Skin of body (tissue), 1 donor: ENCODE measurements at regions not wholly inside any gene's neighbourhood (a gene's known extent, or its start where the extent isn't known, plus 50 kb on each side); places are given as distances from the start of the nearest gene placed in this dataset.

Experiments used
- DNase-seq: peaks from one replicate; lab custom pipeline; 2025; lab: John Stamatoyannopoulos, UW

- no peak for DNase-seq
These were observed 159.5 kb downstream of the GPAM start for GRCh38 chr10:112024079-112024478.

GRCh38 chr10:112025228-112025627 lies 158.3 kb downstream of the GPAM start:
- no peak for DNase-seq

- no peak for DNase-seq
These were observed 157.1 kb downstream of the GPAM start for GRCh38 chr10:112026438-112026837.

- DNase-seq: no peak
These were observed 155.8 kb downstream of the GPAM start for GRCh38 chr10:112027731-112028280.

DNA sequence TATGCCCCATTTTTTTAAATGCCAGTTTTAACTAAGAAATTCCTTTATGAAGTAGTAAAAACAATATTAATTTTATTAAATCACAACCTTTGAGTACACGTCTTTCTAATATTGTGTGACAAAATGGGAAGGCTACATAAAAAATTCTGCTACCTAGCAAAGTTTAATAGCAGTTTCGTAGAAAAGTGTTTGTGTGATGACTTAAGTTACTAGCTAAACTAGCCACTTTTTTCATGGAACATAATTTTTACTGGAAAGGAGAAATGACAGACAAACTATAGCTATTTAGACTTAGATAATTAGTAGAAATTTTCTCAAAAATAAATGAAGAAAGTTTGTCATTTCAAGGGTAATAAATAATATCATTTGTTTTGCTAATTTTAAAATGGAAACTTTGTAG lies 153.1 kb downstream of the GPAM start:
- DNase-seq: no peak

DNA sequence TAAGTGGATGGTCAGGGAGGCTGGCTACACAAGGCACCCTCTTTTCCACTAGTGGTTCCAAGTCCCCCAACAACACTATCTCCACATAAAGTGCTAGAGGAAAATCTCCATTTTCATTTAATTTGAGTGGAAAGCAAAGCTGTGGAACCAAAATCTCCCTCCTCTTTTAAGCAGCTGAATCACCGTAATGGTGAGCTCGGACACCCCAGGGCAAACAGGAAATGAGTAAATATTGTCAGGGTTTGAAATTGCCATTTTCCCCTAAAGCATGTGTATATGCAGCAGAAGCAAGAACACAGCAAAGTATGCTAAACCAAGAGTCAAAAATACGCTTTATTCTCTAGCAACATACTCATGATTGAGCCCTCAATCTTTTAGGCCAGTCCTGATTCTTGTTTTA lies 143.7 kb downstream of the GPAM start:
- no peak for DNase-seq

- no peak for DNase-seq
These were observed 142.9 kb downstream of the GPAM start for GRCh38 chr10:112040696-112041095.

- DNase-seq: peak; percentile 87
These were observed 137.6 kb downstream of the GPAM start for GRCh38 chr10:112045938-112046337.

DNA sequence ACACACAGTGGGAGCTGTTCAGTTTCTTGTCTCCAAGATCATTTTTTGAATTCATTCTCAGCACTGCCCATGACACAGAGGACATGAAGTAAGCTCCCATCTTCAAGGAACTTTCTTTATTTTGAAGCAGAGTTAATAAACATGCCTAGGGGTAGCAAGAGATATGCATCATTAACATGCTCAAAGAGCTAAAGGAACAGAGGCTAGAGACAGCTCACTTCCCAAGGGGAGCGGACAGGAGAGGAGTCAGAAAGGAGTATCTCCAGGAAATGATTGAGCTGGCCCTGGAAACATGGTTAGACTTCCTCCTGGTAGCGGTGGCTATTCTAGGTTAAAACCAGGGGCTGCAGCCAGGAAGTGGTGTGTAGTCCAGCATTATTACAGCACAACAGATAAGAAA lies 135.9 kb downstream of the GPAM start:
- DNase-seq: no peak

DNA sequence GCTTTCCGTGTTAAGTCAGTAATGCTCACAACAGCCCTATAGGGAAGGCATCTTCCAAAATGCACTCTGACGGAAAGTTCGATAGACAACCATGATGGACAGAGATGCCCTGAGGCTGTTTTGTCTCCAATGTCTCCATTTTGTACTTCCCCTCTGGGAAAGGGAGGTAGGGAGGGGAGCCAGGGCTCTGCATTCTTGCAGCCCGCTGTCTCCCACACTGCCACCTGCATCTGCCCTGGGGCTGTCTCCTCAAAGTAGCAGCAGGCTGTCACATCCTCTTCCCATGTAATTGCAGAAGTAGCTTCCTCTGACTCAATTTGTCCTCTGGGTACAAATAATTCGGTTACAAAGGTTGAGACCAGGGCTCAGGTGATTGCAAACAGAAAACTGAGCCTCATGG lies 131.4 kb downstream of the GPAM start:
- DNase-seq: no peak

- no peak for DNase-seq
These were observed 129.7 kb downstream of the GPAM start for GRCh38 chr10:112053895-112054294.

GRCh38 chr10:112054516-112054915 lies 129.0 kb downstream of the GPAM start:
- DNase-seq: no peak

GRCh38 chr10:112057072-112057471 lies 126.5 kb downstream of the GPAM start:
- DNase-seq: no peak

DNA sequence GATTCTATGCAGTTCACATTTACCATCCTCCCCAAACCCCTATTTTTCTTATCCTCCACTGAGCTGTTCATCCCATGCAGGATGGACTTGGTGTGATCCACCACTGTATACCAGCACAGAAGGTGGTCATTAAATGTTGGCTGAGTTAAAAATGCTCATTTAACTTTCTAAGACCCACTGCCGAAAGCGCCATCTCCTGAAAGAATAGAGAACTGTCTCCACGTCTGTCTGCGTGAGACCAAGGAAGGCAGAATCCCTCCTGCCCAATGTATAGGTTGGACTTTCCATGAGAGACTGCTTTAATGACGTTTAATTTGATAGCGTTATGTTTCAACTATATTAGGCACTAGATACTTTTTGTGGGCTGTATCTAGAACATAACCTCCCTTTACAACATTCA lies 124.3 kb downstream of the GPAM start:
- DNase-seq: no peak

DNA sequence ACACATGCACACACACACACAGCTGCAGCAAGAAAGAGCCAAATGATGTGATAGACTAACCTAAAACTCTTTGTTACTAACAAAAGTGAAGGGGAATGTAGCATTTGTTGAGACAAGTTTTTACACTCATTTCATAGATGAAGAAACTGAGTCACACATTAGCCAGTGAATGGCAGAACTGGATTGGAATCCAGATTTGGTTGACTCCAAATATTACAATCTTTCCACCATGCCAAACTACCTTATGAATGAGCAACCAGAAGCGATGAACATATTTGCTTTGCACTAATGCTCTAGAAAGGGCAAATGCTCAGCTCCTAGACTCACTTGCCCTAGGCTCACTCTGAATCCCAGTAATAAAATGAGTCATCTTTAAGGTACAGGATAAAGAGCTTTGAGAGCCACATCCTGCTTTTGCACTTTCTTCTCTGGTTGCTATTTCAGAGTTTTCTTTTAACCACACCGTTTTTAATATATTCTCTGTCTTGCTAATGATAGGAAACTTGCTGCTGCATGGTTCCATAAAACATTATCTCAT lies 111.9 kb downstream of the GPAM start:
- DNase-seq: no peak

- DNase-seq: no peak
These were observed 105.6 kb downstream of the GPAM start for GRCh38 chr10:112078003-112078402.

DNA sequence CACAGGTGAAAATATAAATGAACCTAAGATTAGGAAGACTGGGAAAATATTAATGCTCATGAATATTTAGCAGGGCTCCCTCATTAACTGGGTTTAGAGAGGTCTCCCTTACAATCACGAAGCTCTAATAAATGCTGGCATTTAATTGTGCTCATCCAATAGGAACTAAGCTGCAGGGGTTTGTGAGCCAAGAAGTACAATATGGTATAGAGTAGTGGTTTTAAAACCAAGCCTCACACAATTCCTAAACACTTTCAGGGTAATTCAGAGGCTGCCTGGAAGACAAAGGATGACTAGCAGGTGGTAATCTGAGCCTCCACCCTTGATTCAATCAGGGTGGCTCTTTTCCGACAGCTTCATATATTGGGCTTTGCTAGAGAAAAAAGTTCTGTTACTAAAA lies 103.3 kb downstream of the GPAM start:
- no peak for DNase-seq

GRCh38 chr10:112082120-112082519 lies 101.4 kb downstream of the GPAM start:
- DNase-seq: peak; percentile 58

DNA sequence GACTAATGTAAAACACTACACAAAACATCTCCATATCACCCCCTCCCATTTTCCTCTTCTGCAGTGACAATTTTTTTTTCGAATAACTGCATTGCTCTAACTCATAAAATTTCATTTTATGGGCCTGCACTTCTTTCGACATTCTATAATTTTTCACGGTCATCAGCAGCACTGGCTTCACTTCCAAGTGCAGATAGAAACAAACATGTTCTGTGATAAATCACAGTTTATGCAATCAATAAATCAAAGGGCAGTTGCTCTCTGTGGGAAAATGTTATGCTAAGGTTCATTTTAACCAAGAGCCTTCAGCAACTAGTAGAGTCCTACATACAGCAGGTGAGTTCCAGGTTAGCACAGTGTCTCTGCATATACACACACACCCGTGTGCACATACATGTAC lies 100.1 kb downstream of the GPAM start:
- DNase-seq: no peak

DNA sequence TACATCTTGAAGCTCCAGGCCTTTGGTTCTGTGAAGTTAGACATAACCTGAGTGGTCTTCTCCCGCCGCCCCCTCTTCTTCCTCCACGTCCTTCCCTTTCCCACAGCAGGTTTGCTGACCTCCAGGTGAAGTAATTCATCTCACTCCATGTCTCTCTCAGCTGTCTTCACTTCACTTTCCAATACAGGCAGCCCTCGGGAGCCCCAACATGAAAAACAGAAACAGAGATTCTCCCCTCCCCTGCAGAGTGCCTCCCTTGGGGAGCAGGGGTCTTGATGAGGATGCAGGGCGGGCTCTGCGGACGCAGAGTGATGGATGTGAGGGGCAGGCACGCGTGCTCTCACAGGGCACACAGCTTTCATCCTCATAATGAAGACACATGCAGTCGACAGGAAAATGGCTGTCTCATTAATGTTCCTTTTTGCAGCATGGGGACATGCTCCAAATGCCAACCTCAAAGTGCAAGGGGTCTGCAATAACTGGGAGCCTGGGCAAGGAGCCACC lies 95.6 kb downstream of the GPAM start:
- DNase-seq: no peak

GRCh38 chr10:112091703-112092102 lies 91.9 kb downstream of the GPAM start:
- no peak for DNase-seq

DNA sequence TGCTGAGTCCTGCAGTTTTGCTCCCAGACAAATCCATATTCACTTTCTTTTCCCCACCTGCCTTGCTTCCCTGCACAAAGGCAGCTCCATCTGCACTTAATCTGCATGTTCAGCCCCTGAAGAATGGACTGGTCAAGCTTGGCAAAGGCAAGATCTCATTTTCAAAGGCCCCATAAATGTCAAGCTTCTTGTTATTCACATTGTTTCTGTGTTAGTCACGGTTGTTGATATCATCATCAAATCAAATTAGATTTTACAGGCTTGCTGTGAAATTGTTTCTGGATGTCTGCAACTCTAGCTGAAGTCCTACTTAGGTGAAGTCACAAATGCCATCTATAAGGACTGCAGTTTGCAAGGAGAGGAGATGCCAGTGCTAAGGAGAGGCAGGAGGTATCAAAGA lies 91.0 kb downstream of the GPAM start:
- no peak for DNase-seq

DNA sequence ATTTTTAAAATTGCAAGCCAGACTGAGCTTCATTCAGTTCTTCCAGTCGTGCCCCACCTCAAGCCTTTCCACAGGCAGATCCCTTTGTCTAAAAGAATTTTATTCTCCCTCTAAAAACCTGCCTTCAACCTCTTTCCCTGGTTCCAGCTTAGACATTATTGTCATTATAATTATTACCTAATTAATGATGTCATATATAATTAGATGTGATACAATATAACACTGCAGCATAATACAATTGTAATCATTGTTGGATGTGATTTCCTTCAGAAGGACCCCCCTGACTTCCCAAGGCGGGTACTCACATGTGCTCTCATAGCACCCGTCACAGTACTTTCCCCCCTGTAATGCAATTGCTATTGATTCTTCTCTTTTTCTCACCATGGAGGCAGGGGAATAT lies 88.6 kb downstream of the GPAM start:
- DNase-seq: no peak

DNA sequence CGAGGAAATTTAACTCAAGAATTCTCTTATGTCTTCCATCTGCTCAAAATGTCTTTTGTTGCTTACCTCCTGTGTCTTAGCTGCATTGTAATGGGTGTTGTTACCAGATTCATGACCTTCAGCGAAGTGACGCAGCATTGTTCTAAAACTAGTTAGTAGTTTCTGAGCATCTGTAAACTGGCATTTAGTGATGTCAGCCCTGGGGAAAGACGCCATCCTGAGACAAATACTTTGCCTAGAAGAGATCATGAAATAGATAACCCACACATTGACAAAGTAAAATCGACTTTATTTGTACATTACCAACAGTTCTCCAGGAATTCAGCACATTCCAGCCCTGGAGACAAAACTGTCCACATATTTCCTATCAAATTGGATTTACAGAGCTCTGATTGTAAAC lies 87.8 kb downstream of the GPAM start:
- no peak for DNase-seq
